ENCODE measurements at regions not wholly inside any gene's neighbourhood (a gene's known extent, or its start where the extent isn't known, plus 50 kb on each side); places are given as distances from the start of the nearest gene placed in this dataset.

DNA sequence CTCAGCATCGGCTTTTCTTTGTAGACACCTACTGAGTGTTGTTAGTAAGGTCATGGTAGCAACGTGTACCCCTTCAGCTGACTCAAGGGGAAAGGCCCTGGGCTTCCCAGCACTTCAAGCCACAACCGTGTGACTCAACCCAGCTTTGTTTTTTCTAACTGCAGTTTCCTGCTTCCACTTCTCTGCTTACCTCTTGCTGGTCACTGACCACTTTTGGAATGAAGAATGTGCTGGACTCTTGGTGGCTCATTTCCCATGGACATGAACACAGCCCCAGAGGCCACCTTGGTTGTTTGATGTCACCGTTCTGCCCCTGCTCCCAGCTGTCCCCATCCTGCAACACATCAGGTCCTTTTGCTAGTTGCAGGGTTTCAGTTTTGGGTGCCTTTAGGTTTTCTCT lies 69.5 kb upstream of the ZNF438 start:
- TF ChIP-seq, protein P1, sequence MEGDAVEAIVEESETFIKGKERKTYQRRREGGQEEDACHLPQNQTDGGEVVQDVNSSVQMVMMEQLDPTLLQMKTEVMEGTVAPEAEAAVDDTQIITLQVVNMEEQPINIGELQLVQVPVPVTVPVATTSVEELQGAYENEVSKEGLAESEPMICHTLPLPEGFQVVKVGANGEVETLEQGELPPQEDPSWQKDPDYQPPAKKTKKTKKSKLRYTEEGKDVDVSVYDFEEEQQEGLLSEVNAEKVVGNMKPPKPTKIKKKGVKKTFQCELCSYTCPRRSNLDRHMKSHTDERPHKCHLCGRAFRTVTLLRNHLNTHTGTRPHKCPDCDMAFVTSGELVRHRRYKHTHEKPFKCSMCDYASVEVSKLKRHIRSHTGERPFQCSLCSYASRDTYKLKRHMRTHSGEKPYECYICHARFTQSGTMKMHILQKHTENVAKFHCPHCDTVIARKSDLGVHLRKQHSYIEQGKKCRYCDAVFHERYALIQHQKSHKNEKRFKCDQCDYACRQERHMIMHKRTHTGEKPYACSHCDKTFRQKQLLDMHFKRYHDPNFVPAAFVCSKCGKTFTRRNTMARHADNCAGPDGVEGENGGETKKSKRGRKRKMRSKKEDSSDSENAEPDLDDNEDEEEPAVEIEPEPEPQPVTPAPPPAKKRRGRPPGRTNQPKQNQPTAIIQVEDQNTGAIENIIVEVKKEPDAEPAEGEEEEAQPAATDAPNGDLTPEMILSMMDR (IDR thresholded peaks at IDR 0.05; ENCODE audit: insufficient read depth, low read depth, low read length) = no peak
- no peak for TF ChIP-seq EZH2 (IDR thresholded peaks at IDR 0.05; ENCODE audit: insufficient read depth, low read length)

Data from astrocyte (in vitro differentiated cells and primary cell).